Hepatocyte (in vitro differentiated cells): ENCODE measurements at regions not wholly inside any gene's neighbourhood (a gene's known extent, or its start where the extent isn't known, plus 50 kb on each side); places are given as distances from the start of the nearest gene placed in this dataset.

Experiments
- EZH2 ChIP-seq: fragments of 200-600 bp; sonication (generic); IDR thresholded peaks from 2 replicates; pipeline ENCODE4 v1.6.1; 2016; ENCODE audit warnings: antibody characterized with exemption, mild to moderate bottlenecking, borderline replicate concordance
- EZH2phosphoT487 ChIP-seq: fragments of 200-600 bp; sonication (generic); IDR thresholded peaks from one replicate; pipeline ENCODE4 v1.6.1; 2018; ENCODE audit warnings: antibody characterized with exemption, mild to moderate bottlenecking, low read depth, moderate library complexity; ENCODE audit not compliant: unreplicated experiment, severe bottlenecking
- TF ChIP-seq, protein P1 (sequence below): fragments of 200-600 bp; sonication (generic); IDR thresholded peaks from 2 replicates; pipeline ENCODE4 v1.5.1; 2016; ENCODE audit warnings: antibody characterized with exemption, mild to moderate bottlenecking; ENCODE audit not compliant: poor library complexity

GRCh38 chr11:97905671-97906070 lies 1115.1 kb upstream of the CNTN5 start:
- TF ChIP-seq EZH2 = no peak
- TF ChIP-seq, protein P1, sequence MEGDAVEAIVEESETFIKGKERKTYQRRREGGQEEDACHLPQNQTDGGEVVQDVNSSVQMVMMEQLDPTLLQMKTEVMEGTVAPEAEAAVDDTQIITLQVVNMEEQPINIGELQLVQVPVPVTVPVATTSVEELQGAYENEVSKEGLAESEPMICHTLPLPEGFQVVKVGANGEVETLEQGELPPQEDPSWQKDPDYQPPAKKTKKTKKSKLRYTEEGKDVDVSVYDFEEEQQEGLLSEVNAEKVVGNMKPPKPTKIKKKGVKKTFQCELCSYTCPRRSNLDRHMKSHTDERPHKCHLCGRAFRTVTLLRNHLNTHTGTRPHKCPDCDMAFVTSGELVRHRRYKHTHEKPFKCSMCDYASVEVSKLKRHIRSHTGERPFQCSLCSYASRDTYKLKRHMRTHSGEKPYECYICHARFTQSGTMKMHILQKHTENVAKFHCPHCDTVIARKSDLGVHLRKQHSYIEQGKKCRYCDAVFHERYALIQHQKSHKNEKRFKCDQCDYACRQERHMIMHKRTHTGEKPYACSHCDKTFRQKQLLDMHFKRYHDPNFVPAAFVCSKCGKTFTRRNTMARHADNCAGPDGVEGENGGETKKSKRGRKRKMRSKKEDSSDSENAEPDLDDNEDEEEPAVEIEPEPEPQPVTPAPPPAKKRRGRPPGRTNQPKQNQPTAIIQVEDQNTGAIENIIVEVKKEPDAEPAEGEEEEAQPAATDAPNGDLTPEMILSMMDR = no peak
- TF ChIP-seq EZH2phosphoT487 = no peak
